Pancreas (tissue), 10 donors: ENCODE measurements at regions not wholly inside any gene's neighbourhood (a gene's known extent, or its start where the extent isn't known, plus 50 kb on each side); places are given as distances from the start of the nearest gene placed in this dataset.

Experiments used
- ATAC-seq, 4 donors: fragments of 200-7000 bp; cut with Tn5 transposase; one replicate each; pipeline versions ENCODE4 v1.8.0 to v1.9.1; 2020; ENCODE audit warnings: mild to moderate bottlenecking in 4 of 4, moderate library complexity in 4 of 4
- DNase-seq, 6 donors: peaks; one replicate each; pipeline ENCODE4 v3.0.0-alpha.2; 2020
- FAIRE-seq: peaks from 2 replicates; lab custom pipeline; 2012; peaks lifted over from hg19 to GRCh38; lab: Jason Lieb, UNC
- H3K27ac ChIP-seq, 4 donors: fragments of 200-600 bp; sonication (generic); 1 replicate in 3 of 4; 2 replicates in 1 of 4; pipeline versions ENCODE4 v1.5.0 to v1.8.0; 2020
- H3K27me3 ChIP-seq, 4 donors: fragments of 200-600 bp; one replicate each; pipeline ENCODE4 v1.8.0; 2021
- H3K36me3 ChIP-seq, 3 donors: fragments of 200-600 bp; sonication (generic) in 1 of 3; one replicate each; pipeline versions ENCODE4 v1.5.0 to v1.8.0; 2020 to 2021
- H3K4me1 ChIP-seq, 3 donors: fragments of 200-600 bp; one replicate each; pipeline ENCODE4 v1.8.0; 2021
- H3K4me3 ChIP-seq, 4 donors: fragments of 200-600 bp; sonication (generic) in 2 of 4; one replicate each; pipeline versions ENCODE4 v1.5.0 to v1.8.0; 2020 to 2021
- H3K9me3 ChIP-seq, 4 donors: fragments of 200-600 bp; one replicate each; pipeline ENCODE4 v1.8.0; 2021
- CTCF ChIP-seq, 4 donors: fragments of 200-600 bp; sonication (generic) in 3 of 4; IDR thresholded peaks; one replicate each; pipeline versions ENCODE4 v1.5.0 to v1.8.0; 2021; ENCODE audit warnings: antibody characterized with exemption in 4 of 4
- WGBS, 2 donors: extraction: QIAGEN DNeasy Blood & Tissue Kit; methylation state at CpG; one replicate each; pipeline ENCODE4 v1.1.7; 2013; 5-methylcytosine and 5-hydroxymethylcytosine counted together
- intact Hi-C, 3 donors: fragments of 100-400 bp; cut with DNase I; formaldehyde crosslinking; loops; one replicate each; pipeline versions ENCODE4 v1.11.1 to v1.14.2; 2022
- donor health status: healthy with polysubstance abuse.
- donor health status: DM: no; HTN: no; CAD: no; lungs with moderate emphysema.
- donor health status: DM: no; HTN: no; CAD: no.
- donor health status: control.
- donor health status: control.
- donor health status: Bipolar disorder and iron deficiency.
- donor health status: DM: yes; HTN: yes; CAD: no.
- donor health status: DM: no; HTN: no; CAD: no.
- donor health status: DM: no; HTN: no; CAD: no.
- donor health status: DM: yes; HTN: yes; CAD: no.

- no peak for DNase-seq
- intact Hi-C loops, result no loop called here
- 39 to 48% methylated on average over 1 of the region's 1 CpG for WGBS, 2 donors
- Histone ChIP-seq H3K36me3 (no peaks in the 10 kb centered on the region), H3K27me3 (no peaks in the 10 kb centered on the region), H3K4me3 (no peak overlapping the region), H3K27ac (no peak overlapping the region), H3K9me3 (no peaks in the 10 kb centered on the region), H3K4me1 (no peaks in the 10 kb centered on the region)
- no peak for ATAC-seq
- no peak for TF ChIP-seq CTCF (IDR thresholded peaks at IDR 0.05)
- no peak for FAIRE-seq
Measured at GRCh38 chr9:28037968-28038367, 464.7 kb upstream of the C9orf72 start.

GRCh38 chr9:28045051-28045450 is 471.8 kb upstream of the C9orf72 start:
- no peaks in the 10 kb centered on the region for H3K36me3 ChIP-seq
- WGBS, 2 donors, result 61 to 74% methylated on average over 3 of the region's 3 CpGs
- H3K27ac ChIP-seq, result no peak overlapping the region
- no peak for DNase-seq
- no peak for ATAC-seq
- no peaks in the 10 kb centered on the region for H3K9me3 ChIP-seq
- FAIRE-seq, result no peak
- TF ChIP-seq CTCF (IDR thresholded peaks at IDR 0.05), result no peak
- H3K4me1 ChIP-seq, result no peaks in the 10 kb centered on the region
- no peak overlapping the region for H3K4me3 ChIP-seq
- no peaks in the 10 kb centered on the region for H3K27me3 ChIP-seq
- intact Hi-C loops, result no loop called here

- H3K27me3 ChIP-seq, result no peaks in the 10 kb centered on the region
- DNase-seq (no peak), ATAC-seq (no peak), FAIRE-seq (no peak)
- intact Hi-C loops, result no loop called here
- no peaks in the 10 kb centered on the region for H3K36me3 ChIP-seq
- no peak overlapping the region for H3K27ac ChIP-seq
- H3K4me3 ChIP-seq, result no peak overlapping the region
- H3K4me1 ChIP-seq, result no peaks in the 10 kb centered on the region
- no peak for TF ChIP-seq CTCF (IDR thresholded peaks at IDR 0.05)
- H3K9me3 ChIP-seq, result no peaks in the 10 kb centered on the region
Measured at GRCh38 chr9:28050046-28050445, 476.8 kb upstream of the C9orf72 start.

- Histone ChIP-seq H3K27me3 (no peaks in the 10 kb centered on the region), H3K4me1 (no peaks in the 10 kb centered on the region), H3K27ac (no peak overlapping the region), H3K36me3 (no peaks in the 10 kb centered on the region), H3K4me3 (no peak overlapping the region), H3K9me3 (no peaks in the 10 kb centered on the region)
- intact Hi-C loops, result no loop called here
- no peak for TF ChIP-seq CTCF (IDR thresholded peaks at IDR 0.05)
- no peak for FAIRE-seq
- ATAC-seq, result no peak
- no peak for DNase-seq
- WGBS, 2 donors, result 51 to 62% methylated on average over 2 of the region's 2 CpGs
Measured at GRCh38 chr9:28050941-28051340, 477.7 kb upstream of the C9orf72 start.

GRCh38 chr9:28051559-28052503 is 478.6 kb upstream of the C9orf72 start:
- Histone ChIP-seq H3K4me1 (no peaks in the 10 kb centered on the region), H3K27ac (no peak overlapping the region), H3K9me3 (no peaks in the 10 kb centered on the region), H3K36me3 (no peaks in the 10 kb centered on the region), H3K4me3 (no peak overlapping the region), H3K27me3 (no peaks in the 10 kb centered on the region)
- WGBS, 2 donors, result 43 to 52% methylated on average over 5 of the region's 5 CpGs
- FAIRE-seq (no peak), ATAC-seq (no peak), DNase-seq (no peak)
- intact Hi-C loops, result no loop called here
- TF ChIP-seq CTCF (IDR thresholded peaks at IDR 0.05), result no peak
